Caco-2 (cell line): ENCODE measurements at regions not wholly inside any gene's neighbourhood (a gene's known extent, or its start where the extent isn't known, plus 50 kb on each side); places are given as distances from the start of the nearest gene placed in this dataset.

Experiments used
- BruUV-seq: library from RNA; stranded (reverse); fragments of 400-500 nt; replicated peaks from 2 replicates; lab custom pipeline; 2021; lab: Mats Ljungman, UMichigan
- CTCF ChIA-PET: fragments of 300-600 bp; sonication (Branson Sonifier 250); formaldehyde crosslinking; loops from one replicate; lab custom pipeline; 2022; ENCODE audit warnings: antibody characterized with exemption; lab: Charles Lee
- POLR2A ChIA-PET: fragments of 300-600 bp; sonication (Branson Sonifier 250); formaldehyde crosslinking; loops from one replicate; lab custom pipeline; 2022; ENCODE audit warnings: antibody characterized with exemption; lab: Charles Lee
- DNase-seq, 2 experiments: peaks; one replicate each; pipeline versions ENCODE4 v3.0.0 to v3.0.0-alpha.2; 2020 to 2022
- H3K27me3 ChIP-seq: replicated peaks from 2 replicates; pipeline ENCODE4 v1.6.0; 2011; ENCODE audit warnings: low read length; ENCODE audit not compliant: control insufficient read depth, insufficient read depth
- H3K36me3 ChIP-seq: 2 replicates; pipeline ENCODE4 v1.5.1; 2011; ENCODE audit warnings: low read length; ENCODE audit not compliant: control insufficient read depth, insufficient read depth
- H3K4me1 ChIP-seq: fragments of 250-450 bp; sonication (Bioruptor Pico); 2 replicates; pipeline ENCODE4 v1.5.1; 2020; ENCODE audit warnings: mild to moderate bottlenecking
- H3K4me3 ChIP-seq: 2 replicates; pipeline ENCODE4 v1.5.1; 2011; ENCODE audit warnings: low read depth, mild to moderate bottlenecking, control low read depth, low read length
- H3K9me3 ChIP-seq: fragments of 250-450 bp; sonication (Bioruptor Pico); 2 replicates; pipeline ENCODE4 v1.5.1; 2020; ENCODE audit warnings: mild to moderate bottlenecking, moderate library complexity
- H3K27ac Mint-ChIP-seq: one replicate; pipeline ENCODE4 v1.8.0; 2022; ENCODE audit warnings: mixed read lengths; ENCODE audit not compliant: unreplicated experiment
- H3K27me3 Mint-ChIP-seq: one replicate; pipeline ENCODE4 v1.8.0; 2022; ENCODE audit warnings: mixed read lengths; ENCODE audit not compliant: insufficient read depth, unreplicated experiment
- H3K36me3 Mint-ChIP-seq: one replicate; pipeline ENCODE4 v1.8.0; 2022; ENCODE audit warnings: mild to moderate bottlenecking, mixed read lengths; ENCODE audit not compliant: insufficient read depth, unreplicated experiment
- H3K4me1 Mint-ChIP-seq: one replicate; pipeline ENCODE4 v1.8.0; 2022; ENCODE audit warnings: low read depth, mixed read lengths; ENCODE audit not compliant: unreplicated experiment
- H3K4me3 Mint-ChIP-seq: one replicate; pipeline ENCODE4 v1.8.0; 2022; ENCODE audit warnings: mild to moderate bottlenecking, moderate library complexity, mixed read lengths; ENCODE audit not compliant: unreplicated experiment
- H3K9me3 Mint-ChIP-seq: one replicate; pipeline ENCODE4 v1.8.0; 2022; ENCODE audit warnings: mixed read lengths; ENCODE audit not compliant: unreplicated experiment
- CTCF ChIP-seq, 2 experiments: fragments of 200-600 bp in 1 of 2; IDR thresholded peaks; 1 replicate in 1 of 2; 2 replicates in 1 of 2; pipeline versions ENCODE4 v1.5.1 to v1.8.0; 2011 to 2022; ENCODE audit warnings: antibody characterized with exemption in 1 of 2, control low read depth in 1 of 2, inconsistent platforms in 1 of 2, low read depth in 1 of 2, low read length in 1 of 2, mild to moderate bottlenecking in 1 of 2, moderate library complexity in 1 of 2; ENCODE audit not compliant: insufficient read depth in 1 of 2, severe bottlenecking in 1 of 2, unreplicated experiment in 1 of 2
- intact Hi-C: fragments of 100-400 bp; cut with micrococcal nuclease; formaldehyde crosslinking; loops from one replicate; pipeline ENCODE4 v1.10.0; 2022; ENCODE audit not compliant: unreplicated experiment

- no peak for TF ChIP-seq CTCF (IDR thresholded peaks at IDR 0.05; ENCODE audit: insufficient read depth in 1 of 2, low read depth in 1 of 2, low read length in 1 of 2, severe bottlenecking in 1 of 2, unreplicated experiment in 1 of 2)
- Mint-ChIP-seq H3K9me3 (no peaks in the 10 kb centered on the region), H3K4me1 (no peaks in the 10 kb centered on the region), H3K27me3 (peaks cover 5% of the 10 kb centered on the region), H3K4me3 (no peak overlapping the region), H3K36me3 (no peaks in the 10 kb centered on the region), H3K27ac (no peak overlapping the region)
- no peaks in the 10 kb centered on the region for H3K27me3 ChIP-seq
- H3K4me1 ChIP-seq = no peaks in the 10 kb centered on the region
- no peak overlapping the region for H3K4me3 ChIP-seq
- intact Hi-C loops = no loop called here
- no TSS peak for BruUV-seq
- H3K9me3 ChIP-seq = no peaks in the 10 kb centered on the region
- DNase-seq = no peak
- CTCF ChIA-PET = no interaction called here
- no peaks in the 10 kb centered on the region for H3K36me3 ChIP-seq
- POLR2A ChIA-PET = no interaction called here
Observed at GRCh38 chr18:78390952-78391348, 588.7 kb upstream of the SALL3 start.

- H3K4me1 ChIP-seq = no peaks in the 10 kb centered on the region
- POLR2A ChIA-PET = no interaction called here
- Mint-ChIP-seq H3K36me3 (no peaks in the 10 kb centered on the region), H3K4me3 (no peak overlapping the region), H3K27me3 (peaks cover 5% of the 10 kb centered on the region), H3K9me3 (no peaks in the 10 kb centered on the region), H3K27ac (no peak overlapping the region), H3K4me1 (no peaks in the 10 kb centered on the region)
- no peak for DNase-seq
- no TSS peak for BruUV-seq
- H3K36me3 ChIP-seq = no peaks in the 10 kb centered on the region
- no peaks in the 10 kb centered on the region for H3K9me3 ChIP-seq
- intact Hi-C loops = no loop called here
- no peaks in the 10 kb centered on the region for H3K27me3 ChIP-seq
- CTCF ChIA-PET = no interaction called here
- no peak for TF ChIP-seq CTCF (IDR thresholded peaks at IDR 0.05; ENCODE audit: insufficient read depth in 1 of 2, low read depth in 1 of 2, low read length in 1 of 2, severe bottlenecking in 1 of 2, unreplicated experiment in 1 of 2)
- no peak overlapping the region for H3K4me3 ChIP-seq
Observed at GRCh38 chr18:78393086-78393862, 586.3 kb upstream of the SALL3 start.

- no peak for TF ChIP-seq CTCF (IDR thresholded peaks at IDR 0.05; ENCODE audit: insufficient read depth in 1 of 2, low read depth in 1 of 2, low read length in 1 of 2, severe bottlenecking in 1 of 2, unreplicated experiment in 1 of 2)
- Histone ChIP-seq H3K9me3 (no peaks in the 10 kb centered on the region), H3K4me3 (no peak overlapping the region), H3K27me3 (no peaks in the 10 kb centered on the region), H3K36me3 (no peaks in the 10 kb centered on the region), H3K4me1 (no peaks in the 10 kb centered on the region)
- BruUV-seq = no TSS peak
- CTCF ChIA-PET = no interaction called here
- no peak overlapping the region for H3K4me3 Mint-ChIP-seq
- no peaks in the 10 kb centered on the region for H3K27me3 Mint-ChIP-seq
- intact Hi-C loops = no loop called here
- no peak for DNase-seq
- POLR2A ChIA-PET = no interaction called here
- H3K27ac Mint-ChIP-seq = no peak overlapping the region
- H3K4me1 Mint-ChIP-seq = no peaks in the 10 kb centered on the region
- H3K36me3 Mint-ChIP-seq = no peaks in the 10 kb centered on the region
- H3K9me3 Mint-ChIP-seq = no peaks in the 10 kb centered on the region
Observed at GRCh38 chr18:78396077-78396476, 583.5 kb upstream of the SALL3 start.
